HCT116 (cell line): ENCODE measurements at regions not wholly inside any gene's neighbourhood (a gene's known extent, or its start where the extent isn't known, plus 50 kb on each side); places are given as distances from the start of the nearest gene placed in this dataset.

Source experiments
- ATAC-seq: fragments of 200-7000 bp; cut with Tn5 transposase; 2 replicates; pipeline ENCODE4 v1.9.1; 2020; ENCODE audit warnings: mild to moderate bottlenecking, moderate library complexity
- BruUV-seq: library from RNA; stranded (reverse); fragments of 400-500 nt; replicated peaks from 2 replicates; lab custom pipeline; 2021; lab: Mats Ljungman, UMichigan
- CTCF ChIA-PET: fragments of 300-600 bp; sonication (Branson Sonifier 250); formaldehyde crosslinking; loops from one replicate; lab custom pipeline; 2021; ENCODE audit warnings: antibody characterized with exemption; lab: Charles Lee
- POLR2A ChIA-PET: fragments of 300-600, 350-600 bp; sonication (Branson Sonifier 250); formaldehyde crosslinking; loops from one replicate; lab custom pipeline; 2021; ENCODE audit warnings: antibody characterized with exemption; lab: Charles Lee
- RAD21 ChIA-PET, 2 experiments: fragments of 300-600 bp; sonication (Branson Sonifier 250); formaldehyde crosslinking; loops; one replicate each; lab custom pipeline; 2023; ENCODE audit warnings: low total read pairs in 2 of 2; ENCODE audit not compliant: uncharacterized antibody in 2 of 2, unreplicated experiment in 2 of 2, low non-redundant PET in 1 of 2; lab: Charles Lee
- DNase-seq: peaks from one replicate; pipeline ENCODE4 v3.0.0-alpha.2; 2010; ENCODE audit warnings: low read depth, low spot score
- H2AFZ ChIP-seq: fragments of 200-600 bp; shearing (Covaris generic), sonication (generic); 2 replicates; pipeline ENCODE4 v1.6.1; 2017; ENCODE audit warnings: low read depth, mixed run types, mixed read lengths, antibody characterized with exemption, low read length; ENCODE audit not compliant: poor library complexity, severe bottlenecking
- H3K27ac ChIP-seq: 2 replicates; pipeline ENCODE4 v1.5.1; 2012; ENCODE audit warnings: low read depth, low read length
- H3K27me3 ChIP-seq: fragments of 200-600 bp; sonication (generic); 2 replicates; pipeline ENCODE4 v1.6.1; 2016; ENCODE audit warnings: mixed run types, low read length, mixed read lengths; ENCODE audit not compliant: insufficient read depth
- H3K36me3 ChIP-seq, 2 experiments: fragments of 200-500 bp in 1 of 2; fragments of 200-600 bp in 1 of 2; sonication (Bioruptor generic) in 1 of 2; sonication (generic) in 1 of 2; 2 replicates each; pipeline versions ENCODE4 v1.5.1 to v1.6.1; 2014 to 2016; ENCODE audit warnings: low read length in 2 of 2, inconsistent platforms in 1 of 2, mixed read lengths in 1 of 2, mixed run types in 1 of 2; ENCODE audit not compliant: insufficient read depth in 2 of 2, control insufficient read depth in 1 of 2
- H3K4me1 ChIP-seq, 2 experiments: fragments of 200-600 bp in 1 of 2; sonication (generic) in 1 of 2; 2 replicates each; pipeline versions ENCODE4 v1.5.1 to v1.6.1; 2012 to 2017; ENCODE audit warnings: low read length in 2 of 2, inconsistent platforms in 1 of 2, mild to moderate bottlenecking in 1 of 2, mixed read lengths in 1 of 2, mixed run types in 1 of 2, moderate library complexity in 1 of 2; ENCODE audit not compliant: insufficient read depth in 2 of 2, control insufficient read depth in 1 of 2
- H3K4me2 ChIP-seq: fragments of 200-600 bp; sonication (generic); 2 replicates; pipeline ENCODE4 v1.6.1; 2017; ENCODE audit warnings: mixed run types, low read length, mixed read lengths
- H3K4me3 ChIP-seq, 2 experiments: fragments of 200-600 bp in 1 of 2; sonication (generic) in 1 of 2; replicated peaks in 1 of 2; 2 replicates each; pipeline ENCODE4 v1.5.1; 2011 to 2016; ENCODE audit warnings: low read length in 2 of 2, control low read depth in 1 of 2, low read depth in 1 of 2, mild to moderate bottlenecking in 1 of 2, mixed read lengths in 1 of 2, mixed run types in 1 of 2
- H3K79me2 ChIP-seq: fragments of 200-600 bp; sonication (generic); 2 replicates; pipeline ENCODE4 v1.6.1; 2017; ENCODE audit warnings: mild to moderate bottlenecking, mixed run types, low read length, moderate library complexity, mixed read lengths; ENCODE audit not compliant: insufficient read depth
- H3K9ac ChIP-seq: fragments of 200-600 bp; sonication (generic); 2 replicates; pipeline ENCODE4 v1.6.1; 2016; ENCODE audit warnings: low read length, mixed read lengths
- H3K9me2 ChIP-seq: fragments of 200-600 bp; sonication (generic), shearing (Covaris generic); 2 replicates; pipeline ENCODE4 v1.6.1; 2017; ENCODE audit warnings: mixed run types, mild to moderate bottlenecking, moderate library complexity; ENCODE audit not compliant: insufficient read depth
- H3K9me3 ChIP-seq, 2 experiments: fragments of 200-500 bp in 1 of 2; fragments of 200-600 bp in 1 of 2; sonication (Bioruptor generic) in 1 of 2; sonication (generic) in 1 of 2; 2 replicates each; pipeline ENCODE4 v1.6.1; 2014 to 2017; ENCODE audit warnings: low read length in 2 of 2, mixed read lengths in 2 of 2, inconsistent platforms in 1 of 2, low read depth in 1 of 2, mild to moderate bottlenecking in 1 of 2, mixed run types in 1 of 2, moderate library complexity in 1 of 2; ENCODE audit not compliant: control insufficient read depth in 1 of 2, insufficient read depth in 1 of 2
- H4K20me1 ChIP-seq: fragments of 200-600 bp; sonication (generic), shearing (Covaris generic); 2 replicates; pipeline ENCODE4 v1.6.1; 2017; ENCODE audit warnings: mixed run types, mild to moderate bottlenecking, moderate library complexity; ENCODE audit not compliant: insufficient read depth
- CEBPB ChIP-seq: IDR thresholded peaks from 2 replicates; pipeline ENCODE4 v1.6.1; 2012; ENCODE audit warnings: low read depth
- JUND ChIP-seq: IDR thresholded peaks from 2 replicates; pipeline ENCODE4 v1.6.1; 2012
- RAD21 ChIP-seq: IDR thresholded peaks from 2 replicates; pipeline ENCODE4 v1.6.1; 2012; ENCODE audit warnings: low read depth, mild to moderate bottlenecking
- SIN3A ChIP-seq: IDR thresholded peaks from 2 replicates; pipeline ENCODE4 v1.6.1; 2012; ENCODE audit warnings: low read depth
- YY1 ChIP-seq: IDR thresholded peaks from 2 replicates; pipeline ENCODE4 v1.6.1; 2011; ENCODE audit warnings: low read length, low read depth, moderate library complexity, mild to moderate bottlenecking; ENCODE audit not compliant: insufficient replicate concordance; ENCODE audit errors: extremely low read depth
- ZFX ChIP-seq: fragments of 450-650 bp; IDR thresholded peaks from 2 replicates; pipeline ENCODE4 v1.6.1; 2017
- ZNF274 ChIP-seq: fragments of 200-500 bp; sonication (Bioruptor generic); IDR thresholded peaks from 2 replicates; pipeline ENCODE4 v1.6.1; 2014; ENCODE audit warnings: mild to moderate bottlenecking, low read depth, low read length, inconsistent platforms
- intact Hi-C: fragments of 100-400 bp; cut with micrococcal nuclease; formaldehyde crosslinking; loops from 2 replicates; pipeline ENCODE4 v1.10.0; 2022
- TF ChIP-seq, protein P1 (sequence below), 3 experiments: fragments of 200-600 bp in 1 of 3; sonication (generic) in 1 of 3; IDR thresholded peaks in 2 of 3; conservative IDR thresholded peaks in 1 of 3; 2 replicates each; pipeline ENCODE4 v1.5.1; 2012 to 2017; ENCODE audit warnings: low read depth in 2 of 3, low read length in 2 of 3, antibody characterized with exemption in 1 of 3, borderline replicate concordance in 1 of 3, control low read depth in 1 of 3, mild to moderate bottlenecking in 1 of 3, mixed read lengths in 1 of 3, mixed run types in 1 of 3, moderate library complexity in 1 of 3; ENCODE audit not compliant: insufficient read depth in 1 of 3
- TF ChIP-seq, protein P2 (sequence below): IDR thresholded peaks from 2 replicates; pipeline ENCODE4 v1.6.1; 2011; ENCODE audit warnings: mild to moderate bottlenecking, low read length, moderate library complexity; ENCODE audit not compliant: insufficient replicate concordance; ENCODE audit errors: extremely low read depth
- TF ChIP-seq, protein P3 (sequence below): IDR thresholded peaks from 2 replicates; pipeline ENCODE4 v1.6.1; 2012; ENCODE audit warnings: low read depth

DNA sequence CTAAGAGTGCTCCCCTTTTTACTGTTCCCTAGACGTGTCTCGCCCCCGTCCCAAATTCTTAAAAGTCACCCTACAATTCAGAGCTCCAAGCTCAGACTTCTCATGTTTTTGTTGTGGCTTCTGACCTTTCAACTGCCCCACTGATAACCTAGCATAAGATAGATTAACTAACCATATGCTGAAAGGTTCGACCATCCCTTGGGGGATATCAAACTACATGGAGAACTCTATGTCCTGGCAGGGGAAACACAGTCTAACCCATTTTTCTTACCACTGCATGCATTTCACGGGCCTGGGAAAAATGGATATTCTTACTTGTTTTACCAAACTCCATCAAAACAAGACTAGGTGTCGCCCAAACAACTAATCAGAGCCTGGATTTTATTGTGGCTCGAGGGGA lies 236.4 kb upstream of the MID1 start:
- Histone ChIP-seq H3K4me2 (no peak overlapping the region), H3K27me3 (no peaks in the 10 kb centered on the region), H3K36me3 (no peaks in the 10 kb centered on the region), H3K9me2 (no peaks in the 10 kb centered on the region), H3K4me1 (no peaks in the 10 kb centered on the region), H3K9ac (no peak overlapping the region), H3K4me3 (no peak overlapping the region), H3K27ac (no peak overlapping the region), H2AFZ (no peak overlapping the region), H3K79me2 (no peaks in the 10 kb centered on the region), H4K20me1 (no peaks in the 10 kb centered on the region), H3K9me3 (no peaks in the 10 kb centered on the region)
- intact Hi-C loops = no loop called here
- RAD21 ChIA-PET = no interaction called here
- no TSS peak for BruUV-seq
- POLR2A ChIA-PET = no interaction called here
- DNase-seq (no peak), ATAC-seq (no peak)
- TF ChIP-seq ZNF274 (no peak), JUND (no peak), SIN3A (no peak), ZFX (no peak), RAD21 (no peak), YY1 (no peak), CEBPB (no peak)
- TF ChIP-seq, protein P1, sequence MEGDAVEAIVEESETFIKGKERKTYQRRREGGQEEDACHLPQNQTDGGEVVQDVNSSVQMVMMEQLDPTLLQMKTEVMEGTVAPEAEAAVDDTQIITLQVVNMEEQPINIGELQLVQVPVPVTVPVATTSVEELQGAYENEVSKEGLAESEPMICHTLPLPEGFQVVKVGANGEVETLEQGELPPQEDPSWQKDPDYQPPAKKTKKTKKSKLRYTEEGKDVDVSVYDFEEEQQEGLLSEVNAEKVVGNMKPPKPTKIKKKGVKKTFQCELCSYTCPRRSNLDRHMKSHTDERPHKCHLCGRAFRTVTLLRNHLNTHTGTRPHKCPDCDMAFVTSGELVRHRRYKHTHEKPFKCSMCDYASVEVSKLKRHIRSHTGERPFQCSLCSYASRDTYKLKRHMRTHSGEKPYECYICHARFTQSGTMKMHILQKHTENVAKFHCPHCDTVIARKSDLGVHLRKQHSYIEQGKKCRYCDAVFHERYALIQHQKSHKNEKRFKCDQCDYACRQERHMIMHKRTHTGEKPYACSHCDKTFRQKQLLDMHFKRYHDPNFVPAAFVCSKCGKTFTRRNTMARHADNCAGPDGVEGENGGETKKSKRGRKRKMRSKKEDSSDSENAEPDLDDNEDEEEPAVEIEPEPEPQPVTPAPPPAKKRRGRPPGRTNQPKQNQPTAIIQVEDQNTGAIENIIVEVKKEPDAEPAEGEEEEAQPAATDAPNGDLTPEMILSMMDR (IDR thresholded peaks at IDR 0.05 in 2 of 3, conservative IDR thresholded peaks at IDR 0.05 in 1 of 3; ENCODE audit: borderline replicate concordance in 1 of 3, insufficient read depth in 1 of 3, low read depth in 2 of 3, low read length in 2 of 3) = no peak
- TF ChIP-seq, protein P2, sequence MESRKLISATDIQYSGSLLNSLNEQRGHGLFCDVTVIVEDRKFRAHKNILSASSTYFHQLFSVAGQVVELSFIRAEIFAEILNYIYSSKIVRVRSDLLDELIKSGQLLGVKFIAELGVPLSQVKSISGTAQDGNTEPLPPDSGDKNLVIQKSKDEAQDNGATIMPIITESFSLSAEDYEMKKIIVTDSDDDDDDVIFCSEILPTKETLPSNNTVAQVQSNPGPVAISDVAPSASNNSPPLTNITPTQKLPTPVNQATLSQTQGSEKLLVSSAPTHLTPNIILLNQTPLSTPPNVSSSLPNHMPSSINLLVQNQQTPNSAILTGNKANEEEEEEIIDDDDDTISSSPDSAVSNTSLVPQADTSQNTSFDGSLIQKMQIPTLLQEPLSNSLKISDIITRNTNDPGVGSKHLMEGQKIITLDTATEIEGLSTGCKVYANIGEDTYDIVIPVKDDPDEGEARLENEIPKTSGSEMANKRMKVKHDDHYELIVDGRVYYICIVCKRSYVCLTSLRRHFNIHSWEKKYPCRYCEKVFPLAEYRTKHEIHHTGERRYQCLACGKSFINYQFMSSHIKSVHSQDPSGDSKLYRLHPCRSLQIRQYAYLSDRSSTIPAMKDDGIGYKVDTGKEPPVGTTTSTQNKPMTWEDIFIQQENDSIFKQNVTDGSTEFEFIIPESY = no peak
- TF ChIP-seq, protein P3, sequence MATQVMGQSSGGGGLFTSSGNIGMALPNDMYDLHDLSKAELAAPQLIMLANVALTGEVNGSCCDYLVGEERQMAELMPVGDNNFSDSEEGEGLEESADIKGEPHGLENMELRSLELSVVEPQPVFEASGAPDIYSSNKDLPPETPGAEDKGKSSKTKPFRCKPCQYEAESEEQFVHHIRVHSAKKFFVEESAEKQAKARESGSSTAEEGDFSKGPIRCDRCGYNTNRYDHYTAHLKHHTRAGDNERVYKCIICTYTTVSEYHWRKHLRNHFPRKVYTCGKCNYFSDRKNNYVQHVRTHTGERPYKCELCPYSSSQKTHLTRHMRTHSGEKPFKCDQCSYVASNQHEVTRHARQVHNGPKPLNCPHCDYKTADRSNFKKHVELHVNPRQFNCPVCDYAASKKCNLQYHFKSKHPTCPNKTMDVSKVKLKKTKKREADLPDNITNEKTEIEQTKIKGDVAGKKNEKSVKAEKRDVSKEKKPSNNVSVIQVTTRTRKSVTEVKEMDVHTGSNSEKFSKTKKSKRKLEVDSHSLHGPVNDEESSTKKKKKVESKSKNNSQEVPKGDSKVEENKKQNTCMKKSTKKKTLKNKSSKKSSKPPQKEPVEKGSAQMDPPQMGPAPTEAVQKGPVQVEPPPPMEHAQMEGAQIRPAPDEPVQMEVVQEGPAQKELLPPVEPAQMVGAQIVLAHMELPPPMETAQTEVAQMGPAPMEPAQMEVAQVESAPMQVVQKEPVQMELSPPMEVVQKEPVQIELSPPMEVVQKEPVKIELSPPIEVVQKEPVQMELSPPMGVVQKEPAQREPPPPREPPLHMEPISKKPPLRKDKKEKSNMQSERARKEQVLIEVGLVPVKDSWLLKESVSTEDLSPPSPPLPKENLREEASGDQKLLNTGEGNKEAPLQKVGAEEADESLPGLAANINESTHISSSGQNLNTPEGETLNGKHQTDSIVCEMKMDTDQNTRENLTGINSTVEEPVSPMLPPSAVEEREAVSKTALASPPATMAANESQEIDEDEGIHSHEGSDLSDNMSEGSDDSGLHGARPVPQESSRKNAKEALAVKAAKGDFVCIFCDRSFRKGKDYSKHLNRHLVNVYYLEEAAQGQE = no peak
- CTCF ChIA-PET = no interaction called here
